Sigmoid colon (tissue), 6 donors: ENCODE measurements at regions not wholly inside any gene's neighbourhood (a gene's known extent, or its start where the extent isn't known, plus 50 kb on each side); places are given as distances from the start of the nearest gene placed in this dataset.
"Not testable (repeated sequence)": the region's sequence is repeated elsewhere in the genome, so short reads cannot be mapped to it uniquely, and the experiment has no call there.

Experiments used
- DNase-seq: peaks from one replicate; pipeline ENCODE4 v3.0.0-alpha.2; 2019
- H3K27ac ChIP-seq, 4 donors: fragments of 200-600 bp; sonication (generic); one replicate each; pipeline ENCODE4 v1.5.1; 2016 to 2019; ENCODE audit warnings: mild to moderate bottlenecking in 1 of 4
- H3K27me3 ChIP-seq, 3 donors: fragments of 200-600 bp; sonication (generic); one replicate each; pipeline ENCODE4 v1.5.1; 2019; ENCODE audit warnings: mild to moderate bottlenecking in 1 of 3
- H3K36me3 ChIP-seq, 4 donors: fragments of 200-600 bp; sonication (generic); one replicate each; pipeline ENCODE4 v1.5.1; 2016 to 2019
- H3K4me1 ChIP-seq, 4 donors: fragments of 200-600 bp; sonication (generic); one replicate each; pipeline ENCODE4 v1.5.1; 2017 to 2019
- H3K4me3 ChIP-seq, 4 donors: fragments of 200-600 bp; sonication (generic); one replicate each; pipeline ENCODE4 v1.5.1; 2017 to 2019; ENCODE audit warnings: mild to moderate bottlenecking in 2 of 4, moderate library complexity in 1 of 4
- H3K9me3 ChIP-seq, 4 donors: fragments of 200-600 bp in 3 of 4; sonication (generic) in 3 of 4; one replicate each; pipeline versions ENCODE4 v1.5.1 to v1.6.1; 2013 to 2019
- CTCF ChIP-seq, 4 experiments: fragments of 450-650 bp in 3 of 4; fragments of 200-600 bp in 1 of 4; IDR thresholded peaks; one replicate each; pipeline ENCODE4 v1.5.1; 2016 to 2019; ENCODE audit warnings: antibody characterized with exemption in 4 of 4, mild to moderate bottlenecking in 3 of 4, moderate library complexity in 2 of 4
- EP300 ChIP-seq, 4 donors: sonication (generic); formaldehyde crosslinking; IDR thresholded peaks; one replicate each; pipeline ENCODE4 v1.6.1; 2017; ENCODE audit warnings: antibody characterized with exemption in 4 of 4
- POLR2A ChIP-seq, 2 donors: fragments of 450-650 bp; IDR thresholded peaks; one replicate each; pipeline ENCODE4 v1.6.1; 2016; ENCODE audit warnings: antibody characterized with exemption in 2 of 2, mild to moderate bottlenecking in 2 of 2, moderate library complexity in 2 of 2
- POLR2AphosphoS5 ChIP-seq, 4 donors: sonication (generic); formaldehyde crosslinking; IDR thresholded peaks; one replicate each; pipeline ENCODE4 v1.6.1; 2017; ENCODE audit warnings: antibody characterized with exemption in 4 of 4
- WGBS, 2 donors: extraction: QIAGEN DNeasy Blood & Tissue Kit; methylation state at CpG; one replicate each; pipeline ENCODE4 v1.1.7; 2013; 5-methylcytosine and 5-hydroxymethylcytosine counted together
- intact Hi-C: fragments of 100-400 bp; cut with DNase I; formaldehyde crosslinking; loops from one replicate; pipeline ENCODE4 v1.15.1; 2023
- donor health status: healthy with polysubstance abuse.
- donor health status: healthy.

DNA sequence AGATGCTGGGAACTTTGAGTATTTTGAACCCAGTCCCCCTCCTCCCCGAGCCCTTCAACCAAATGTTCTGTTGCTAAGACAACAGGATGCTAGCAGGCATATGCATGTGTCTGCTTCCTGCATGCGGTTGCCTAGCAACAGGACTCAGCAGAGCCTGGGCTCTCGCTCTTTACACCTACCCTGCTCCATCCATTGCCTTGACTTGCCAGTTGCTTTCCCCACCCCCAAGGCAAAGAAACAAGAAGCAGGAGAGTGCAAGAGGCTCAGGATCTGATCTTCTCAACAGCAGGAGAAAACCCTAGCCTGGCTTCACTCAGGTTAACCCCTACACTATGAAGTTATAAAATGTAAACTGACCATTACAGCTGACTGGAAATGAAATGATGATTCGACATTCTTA is 393.0 kb downstream of the IGSF11 start:
- Histone ChIP-seq H3K36me3 (no peaks in the 10 kb centered on the region), H3K27me3 (no peaks in the 10 kb centered on the region), H3K9me3 (no peaks in the 10 kb centered on the region), H3K4me1 (no peaks in the 10 kb centered on the region), H3K4me3 (no peak overlapping the region), H3K27ac (no peak overlapping the region)
- intact Hi-C loops = no loop called here
- TF ChIP-seq POLR2AphosphoS5 (IDR thresholded peaks at IDR 0.05) (no peak), EP300 (IDR thresholded peaks at IDR 0.05) (no peak), CTCF (IDR thresholded peaks at IDR 0.05) (no peak), POLR2A (IDR thresholded peaks at IDR 0.05) (no peak)
- DNase-seq = no peak
- WGBS, 2 donors = 28 to 31% methylated on average over 4 of the region's 4 CpGs

GRCh38 chr3:118671192-118671591 is 363.5 kb downstream of the IGSF11 start:
- Histone ChIP-seq H3K36me3 (no peaks in the 10 kb centered on the region), H3K4me1 (no peaks in the 10 kb centered on the region), H3K9me3 (no peaks in the 10 kb centered on the region), H3K4me3 (no peak overlapping the region), H3K27ac (no peak overlapping the region), H3K27me3 (no peaks in the 10 kb centered on the region)
- no peak for TF ChIP-seq POLR2AphosphoS5 (IDR thresholded peaks at IDR 0.05)
- TF ChIP-seq CTCF (IDR thresholded peaks at IDR 0.05) = no peak
- intact Hi-C loops = no loop called here
- 43 to 59% methylated on average over 2 of the region's 2 CpGs for WGBS, 2 donors
- DNase-seq = no peak

DNA sequence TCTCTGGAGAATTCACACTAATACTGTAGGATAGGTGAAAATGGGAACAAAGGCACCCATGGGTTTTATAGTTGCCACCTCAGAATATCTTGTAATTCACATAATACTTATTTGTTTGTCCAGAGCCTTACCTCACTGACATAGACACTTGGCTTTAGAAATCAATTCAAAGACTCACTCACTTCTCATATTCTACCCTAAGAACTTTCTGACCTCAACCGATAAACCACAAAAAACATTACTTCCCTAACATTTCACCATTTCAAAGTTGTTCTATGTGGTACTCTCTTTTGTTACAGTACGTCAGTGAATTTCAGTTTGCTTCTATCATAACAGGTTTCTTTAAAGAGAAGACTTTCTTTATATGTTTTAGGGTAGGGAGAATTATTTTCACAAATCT is 359.3 kb downstream of the IGSF11 start:
- no peak for TF ChIP-seq POLR2AphosphoS5 (IDR thresholded peaks at IDR 0.05)
- no peak for TF ChIP-seq POLR2A (IDR thresholded peaks at IDR 0.05)
- no peak for TF ChIP-seq EP300 (IDR thresholded peaks at IDR 0.05)
- no peak for TF ChIP-seq CTCF (IDR thresholded peaks at IDR 0.05)
- Histone ChIP-seq H3K4me1 (no peaks in the 10 kb centered on the region), H3K36me3 (no peaks in the 10 kb centered on the region), H3K4me3 (no peak overlapping the region), H3K9me3 (no peaks in the 10 kb centered on the region), H3K27ac (no peak overlapping the region), H3K27me3 (no peaks in the 10 kb centered on the region)
- 82 to 89% methylated on average over 2 of the region's 2 CpGs for WGBS, 2 donors
- intact Hi-C loops = no loop called here
- no peak for DNase-seq

DNA sequence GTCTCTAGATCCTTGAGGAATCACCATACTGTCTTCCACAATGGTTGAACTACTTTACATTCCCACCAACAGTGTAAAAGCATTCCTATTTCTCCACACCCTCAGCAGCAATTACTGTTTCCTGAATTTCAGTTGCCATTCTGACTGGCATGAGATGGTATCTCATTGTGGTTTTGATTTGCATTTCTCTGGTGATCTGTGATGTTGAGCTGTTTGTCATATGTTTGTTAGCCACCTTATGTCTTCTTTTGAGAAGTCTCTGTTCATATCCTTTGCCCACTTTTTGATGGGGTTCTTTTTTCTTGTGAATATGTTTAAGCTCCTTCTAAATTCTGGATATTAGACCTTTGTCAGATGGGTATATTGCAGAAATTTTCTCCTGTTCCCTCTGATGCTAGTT is 356.0 kb downstream of the IGSF11 start:
- H3K36me3 ChIP-seq, H3K4me1 ChIP-seq, H3K27me3 ChIP-seq, intact Hi-C loops, H3K27ac ChIP-seq, DNase-seq, H3K9me3 ChIP-seq, H3K4me3 ChIP-seq: not testable (repeated sequence)

GRCh38 chr3:118682921-118683320 is 351.7 kb downstream of the IGSF11 start:
- TF ChIP-seq POLR2A (IDR thresholded peaks at IDR 0.05) (no peak), EP300 (IDR thresholded peaks at IDR 0.05) (no peak), POLR2AphosphoS5 (IDR thresholded peaks at IDR 0.05) (no peak), CTCF (IDR thresholded peaks at IDR 0.05) (no peak)
- H3K36me3 ChIP-seq = no peaks in the 10 kb centered on the region
- no peaks in the 10 kb centered on the region for H3K27me3 ChIP-seq
- no peaks in the 10 kb centered on the region for H3K9me3 ChIP-seq
- DNase-seq = no peak
- intact Hi-C loops = no loop called here
- no peak overlapping the region for H3K4me3 ChIP-seq
- WGBS, 2 donors = 63 to 85% methylated on average over 2 of the region's 2 CpGs
- H3K4me1 ChIP-seq = no peaks in the 10 kb centered on the region
- H3K27ac ChIP-seq = no peak overlapping the region
